ENCODE measurements at regions not wholly inside any gene's neighbourhood (a gene's known extent, or its start where the extent isn't known, plus 50 kb on each side); places are given as distances from the start of the nearest gene placed in this dataset.

- H2AFZ ChIP-seq (ENCODE audit: low read length): no peak overlapping the region
- H2BK20ac ChIP-seq (ENCODE audit: low read depth, low read length, poor library complexity, severe bottlenecking): no peak overlapping the region
- no peak overlapping the region for H3K9ac ChIP-seq (ENCODE audit: extremely low read depth, insufficient read length, low read length)
- Mint-ChIP-seq H3K36me3 (ENCODE audit: insufficient read depth in 1 of 3, low read depth in 3 of 3) (peaks cover 2 to 15% (median 4%) of the 10 kb centered on the region in 3 experiments; a peak in 5 of 7 replicates), H3K9me3 (peaks cover 15 to 22% of the 10 kb centered on the region in 2 experiments), H3K27me3 (ENCODE audit: low read depth) (peaks cover 3% of the 10 kb centered on the region; the same call in 1 of the 2 replicates), H3K4me3 (no peak overlapping the region), H3K4me1 (peaks cover 9% of the 10 kb centered on the region in 2 experiments), H3K27ac (no peak overlapping the region)
- H2BK15ac ChIP-seq (ENCODE audit: low read depth, low read length): no peak overlapping the region
- H2BK12ac ChIP-seq (ENCODE audit: insufficient read length, low read depth, low read length): no peak overlapping the region
- no peak overlapping the region for H3T11ph ChIP-seq (ENCODE audit: low read length)
- no peaks in the 10 kb centered on the region for H3K9me3 ChIP-seq (ENCODE audit: control insufficient read depth, low read depth, low read length)
- no peak for TF ChIP-seq CTCF (conservative IDR thresholded peaks at IDR 0.05)
- H3K79me2 ChIP-seq (ENCODE audit: insufficient read depth, low read length): no peaks in the 10 kb centered on the region
- H3K27me3 ChIP-seq (ENCODE audit: insufficient read depth, low read length): no peaks in the 10 kb centered on the region
- H3K14ac ChIP-seq (ENCODE audit: insufficient read depth, low read length): no peak overlapping the region
- no peaks in the 10 kb centered on the region for H4K20me1 ChIP-seq (ENCODE audit: control insufficient read depth, insufficient read depth, insufficient read length)
- H3K27ac ChIP-seq (ENCODE audit: insufficient read length, low read depth, low read length): no peak overlapping the region
- H2BK5ac ChIP-seq (ENCODE audit: insufficient read length, low read length): no peak overlapping the region
- no peak overlapping the region for H3K18ac ChIP-seq (ENCODE audit: insufficient read length, low read depth, low read length)
- H2AK5ac ChIP-seq (ENCODE audit: insufficient read length, low read length): no peak overlapping the region
- no peaks in the 10 kb centered on the region for H3K23me2 ChIP-seq (ENCODE audit: insufficient read length, low read depth, low read length, poor library complexity, severe bottlenecking)
- H3K23ac ChIP-seq (ENCODE audit: insufficient read length, low read depth, low read length): no peak overlapping the region
- H4K91ac ChIP-seq (ENCODE audit: insufficient read length, low read depth, low read length): no peak overlapping the region
- no peaks in the 10 kb centered on the region for H3K79me1 ChIP-seq (ENCODE audit: insufficient read depth, low read depth, low read length, poor library complexity, severe bottlenecking)
- no peak overlapping the region for H4K8ac ChIP-seq (replicated peaks; ENCODE audit: insufficient read length, low read depth, low read length)
- no peak overlapping the region for H4K5ac ChIP-seq (ENCODE audit: insufficient read length, low read depth, low read length)
- H3K4ac ChIP-seq (ENCODE audit: low read depth, low read length): no peak overlapping the region
- H3K4me2 ChIP-seq (ENCODE audit: insufficient read depth, insufficient read length, low read length): no peak overlapping the region
- H3K4me1 ChIP-seq (ENCODE audit: insufficient read depth, low read length): no peaks in the 10 kb centered on the region
- DNase-seq: no peak
- no peak overlapping the region for H3K56ac ChIP-seq (ENCODE audit: insufficient read length, low read depth, low read length)
- no peak overlapping the region for H2BK120ac ChIP-seq (ENCODE audit: low read depth, low read length, poor library complexity, severe bottlenecking)
Observed at GRCh38 chr5:56377573-56377972, 144.4 kb upstream of the ANKRD55 start.

All from H9 (cell line).